GM18858 (cell line): ENCODE measurements at regions not wholly inside any gene's neighbourhood (a gene's known extent, or its start where the extent isn't known, plus 50 kb on each side); places are given as distances from the start of the nearest gene placed in this dataset.
"Not testable (repeated sequence)": the region's sequence is repeated elsewhere in the genome, so short reads cannot be mapped to it uniquely, and the experiment has no call there.

Experiments
- ATAC-seq: cut with Tn5 transposase; IDR thresholded peaks from one replicate; pipeline ENCODE4 v1.9.1; 2021; ENCODE audit not compliant: unreplicated experiment

GRCh38 chr9:81370096-81370495 is 319.3 kb downstream of the TLE1 start:
- no peak for ATAC-seq

GRCh38 chr9:81369121-81369520 is 320.2 kb downstream of the TLE1 start:
- no peak for ATAC-seq

GRCh38 chr9:81363916-81364480 is 325.3 kb downstream of the TLE1 start:
- no peak for ATAC-seq

- ATAC-seq = no peak
Measured at GRCh38 chr9:81361296-81361695, 328.1 kb downstream of the TLE1 start.

- no peak for ATAC-seq
Measured at GRCh38 chr9:81351166-81351565, 338.2 kb downstream of the TLE1 start.

- ATAC-seq = no peak
Measured at GRCh38 chr9:81344366-81344765, 345.0 kb downstream of the TLE1 start.

GRCh38 chr9:81335879-81336421 is 353.4 kb downstream of the TLE1 start:
- ATAC-seq = no peak

- no peak for ATAC-seq
Measured at GRCh38 chr9:81321551-81321950, 367.8 kb downstream of the TLE1 start.

GRCh38 chr9:81320909-81321482 is 368.4 kb downstream of the TLE1 start:
- ATAC-seq = no peak

- ATAC-seq = no peak
Measured at GRCh38 chr9:81318571-81318970, 370.8 kb downstream of the TLE1 start.

- ATAC-seq = no peak
Measured at GRCh38 chr9:81317939-81318338, 371.4 kb downstream of the TLE1 start.

- no peak for ATAC-seq
Measured at GRCh38 chr9:81317223-81317622, 372.1 kb downstream of the TLE1 start.

GRCh38 chr9:81314490-81314889 is 374.9 kb downstream of the TLE1 start:
- ATAC-seq = no peak

GRCh38 chr9:81313877-81314276 is 375.5 kb downstream of the TLE1 start:
- ATAC-seq = no peak

- ATAC-seq = no peak
Measured at GRCh38 chr9:81312346-81312745, 377.0 kb downstream of the TLE1 start.

- ATAC-seq = no peak
Measured at GRCh38 chr9:81308404-81308803, 380.9 kb downstream of the TLE1 start.

GRCh38 chr9:81307791-81308190 is 381.6 kb downstream of the TLE1 start:
- not testable (repeated sequence) for ATAC-seq

- no peak for ATAC-seq
Measured at GRCh38 chr9:81305561-81306182, 383.7 kb downstream of the TLE1 start.

- ATAC-seq = no peak
Measured at GRCh38 chr9:81303658-81304057, 385.7 kb downstream of the TLE1 start.

GRCh38 chr9:81293651-81294050 is 395.7 kb downstream of the TLE1 start:
- no peak for ATAC-seq

GRCh38 chr9:81292056-81292805 is 397.1 kb downstream of the TLE1 start:
- ATAC-seq = no peak

- ATAC-seq = no peak
Measured at GRCh38 chr9:81289622-81290021, 399.7 kb downstream of the TLE1 start.
